GM12878 (cell line): ENCODE measurements at regions not wholly inside any gene's neighbourhood (a gene's known extent, or its start where the extent isn't known, plus 50 kb on each side); places are given as distances from the start of the nearest gene placed in this dataset.

Source experiments
- ATAC-seq: fragments of 200-7000 bp; cut with Tn5 transposase; 3 replicates; pipeline ENCODE4 v1.9.1; 2020; ENCODE audit warnings: mild to moderate bottlenecking, moderate library complexity
- BruUV-seq: library from RNA; stranded (reverse); fragments of 400-500 nt; replicated peaks from 2 replicates; lab custom pipeline; 2021; lab: Mats Ljungman, UMichigan
- CTCF ChIA-PET: fragments of 300-600 bp; sonication (Branson Sonifier 250); formaldehyde crosslinking; extraction: SDS; loops from one replicate; lab custom pipeline; 2021; ENCODE audit warnings: inconsistent platforms; lab: Yijun Ruan, JAX
- POLR2A ChIA-PET: fragments of 350-600 bp; formaldehyde crosslinking; extraction: SDS; loops from one replicate; lab custom pipeline; 2021; ENCODE audit warnings: inconsistent platforms; lab: Charles Lee
- RAD21 ChIA-PET: fragments of 300-600 bp; sonication (Branson Sonifier 250); formaldehyde crosslinking; loops from one replicate; lab custom pipeline; 2023; ENCODE audit warnings: antibody characterized with exemption; ENCODE audit not compliant: unreplicated experiment; lab: Charles Lee
- SMC1A ChIA-PET: fragments of 300-600 bp; sonication (Branson Sonifier 250); formaldehyde crosslinking; loops from one replicate; lab custom pipeline; 2023; ENCODE audit not compliant: unreplicated experiment, uncharacterized antibody; lab: Charles Lee
- DNase-seq: peaks from one replicate; pipeline ENCODE4 v3.0.0-alpha.2; 2011; ENCODE audit warnings: low read depth, low spot score
- FAIRE-seq: peaks from 3 replicates; lab custom pipeline; 2011; peaks lifted over from hg19 to GRCh38; lab: Jason Lieb, UNC
- H2AFZ ChIP-seq: 2 replicates; pipeline ENCODE4 v1.6.0; 2011; ENCODE audit warnings: low read depth, low read length, control low read depth; ENCODE audit not compliant: control insufficient read depth
- H3K27ac ChIP-seq: 2 replicates; pipeline ENCODE4 v1.5.1; 2011; ENCODE audit warnings: control low read depth; ENCODE audit not compliant: control insufficient read depth, insufficient read depth
- H3K27me3 ChIP-seq, 2 experiments: replicated peaks in 1 of 2; 2 replicates each; pipeline versions ENCODE4 v1.6.0 to v1.6.1; 2011; ENCODE audit warnings: low read length in 1 of 2; ENCODE audit not compliant: control insufficient read depth in 2 of 2, insufficient read depth in 2 of 2
- H3K36me3 ChIP-seq, 2 experiments: 2 replicates each; pipeline ENCODE4 v1.5.1; 2011; ENCODE audit warnings: low read length in 1 of 2; ENCODE audit not compliant: control insufficient read depth in 2 of 2, insufficient read depth in 2 of 2
- H3K4me1 ChIP-seq: 2 replicates; pipeline ENCODE4 v1.6.1; 2011; ENCODE audit warnings: mild to moderate bottlenecking, low read length, moderate library complexity, mixed read lengths; ENCODE audit not compliant: control insufficient read depth, insufficient read depth
- H3K4me2 ChIP-seq: 2 replicates; pipeline ENCODE4 v1.6.0; 2011; ENCODE audit warnings: control low read depth; ENCODE audit not compliant: control insufficient read depth, insufficient read depth
- H3K4me3 ChIP-seq: fragments of 200-600 bp; sonication (generic); 2 replicates; pipeline ENCODE4 v1.5.1; 2016
- H3K79me2 ChIP-seq: 2 replicates; pipeline ENCODE4 v1.6.0; 2011; ENCODE audit warnings: low read length; ENCODE audit not compliant: control insufficient read depth, insufficient read depth
- H3K9ac ChIP-seq: 2 replicates; pipeline ENCODE4 v1.8.0; 2011; ENCODE audit warnings: low read length, control low read depth, mixed read lengths; ENCODE audit not compliant: control insufficient read depth, insufficient read depth
- H3K9me3 ChIP-seq: replicated peaks from 3 replicates; pipeline ENCODE4 v1.5.1; 2011; ENCODE audit warnings: mild to moderate bottlenecking, low read length; ENCODE audit not compliant: control insufficient read depth, insufficient read depth
- H4K20me1 ChIP-seq: 2 replicates; pipeline ENCODE4 v1.6.0; 2011; ENCODE audit not compliant: control insufficient read depth, insufficient read depth
- CEBPB ChIP-seq, 2 experiments: fragments of 150-350 bp in 1 of 2; IDR thresholded peaks; 2 replicates each; pipeline ENCODE4 v1.6.1; 2012 to 2014; ENCODE audit warnings: low read depth in 2 of 2, low read length in 2 of 2, borderline replicate concordance in 1 of 2, inconsistent platforms in 1 of 2
- CHD1 ChIP-seq: IDR thresholded peaks from 2 replicates; pipeline ENCODE4 v1.6.1; 2012; ENCODE audit warnings: low read depth, low read length, improper control_type of control experiment
- IRF3 ChIP-seq: fragments of 450-650 bp; IDR thresholded peaks from 2 replicates; pipeline ENCODE4 v1.6.1; 2014; ENCODE audit warnings: mild to moderate bottlenecking
- IRF4 ChIP-seq: IDR thresholded peaks from 2 replicates; pipeline ENCODE4 v1.6.1; 2011; ENCODE audit warnings: low read depth, low read length
- POLR2AphosphoS2 ChIP-seq: IDR thresholded peaks from 2 replicates; pipeline ENCODE4 v1.6.1; 2011; ENCODE audit warnings: low read depth, mild to moderate bottlenecking, low read length, improper control_type of control experiment, moderate library complexity
- RELA ChIP-seq: fragments of 450-650 bp; IDR thresholded peaks from 2 replicates; pipeline ENCODE4 v1.8.0; 2014; ENCODE audit warnings: borderline replicate concordance; ENCODE audit not compliant: partially characterized antibody
- SREBF2 ChIP-seq: IDR thresholded peaks from 2 replicates; pipeline ENCODE4 v1.6.1; 2012; ENCODE audit warnings: mild to moderate bottlenecking, low read length
- WGBS: methylation state at CpG from one replicate; pipeline ENCODE4 v1.1.6; 2016; ENCODE audit warnings: low lambda C conversion rate; ENCODE audit not compliant: insufficient replicate concordance, insufficient coverage; ENCODE audit errors: missing lambda C conversion rate; 5-methylcytosine and 5-hydroxymethylcytosine counted together
- in situ Hi-C: fragments of 300-500 bp; cut with MboI; formaldehyde crosslinking; loops from 9 replicates; pipeline ENCODE4 v1.14.3; 2018; ENCODE audit warnings: mixed read lengths
- intact Hi-C: fragments of 100-400 bp; cut with micrococcal nuclease; formaldehyde crosslinking; loops from one replicate; pipeline ENCODE4 v1.14.2; 2022; ENCODE audit not compliant: unreplicated experiment

- TF ChIP-seq CHD1 (no peak), RELA (no peak), POLR2AphosphoS2 (no peak), IRF4 (no peak), CEBPB (IDR thresholded peaks at IDR 0.05; ENCODE audit: borderline replicate concordance in 1 of 2, low read depth in 2 of 2, low read length in 2 of 2) (no peak), IRF3 (no peak), SREBF2 (no peak)
- TF ChIP-seq, all 136 proteins: peak for 0
- Histone ChIP-seq H3K79me2 (no peaks in the 10 kb centered on the region), H3K36me3 (no peaks in the 10 kb centered on the region), H3K27me3 (no peaks in the 10 kb centered on the region), H2AFZ (no peak overlapping the region), H3K4me3 (no peak overlapping the region), H3K9ac (no peak overlapping the region), H3K9me3 (no peaks in the 10 kb centered on the region; the same call in 2 of the 3 replicates), H3K4me1 (no peaks in the 10 kb centered on the region), H3K4me2 (no peak overlapping the region), H4K20me1 (no peaks in the 10 kb centered on the region), H3K27ac (no peak overlapping the region)
- in situ Hi-C loops (no loop called here), intact Hi-C loops (no loop called here)
- no peak for ATAC-seq
- RAD21 ChIA-PET, result no interaction called here
- SMC1A ChIA-PET, result no interaction called here
- no peak for DNase-seq
- POLR2A ChIA-PET, result no interaction called here
- no peak for FAIRE-seq
- no TSS peak for BruUV-seq
- CTCF ChIA-PET, result no interaction called here
- 54% methylated on average over 26 of the region's 27 CpGs for WGBS
Measured at GRCh38 chr7:120164-120991, 72.0 kb upstream of the FAM20C start.
